ENCODE measurements at regions not wholly inside any gene's neighbourhood (a gene's known extent, or its start where the extent isn't known, plus 50 kb on each side); places are given as distances from the start of the nearest gene placed in this dataset.

DNA sequence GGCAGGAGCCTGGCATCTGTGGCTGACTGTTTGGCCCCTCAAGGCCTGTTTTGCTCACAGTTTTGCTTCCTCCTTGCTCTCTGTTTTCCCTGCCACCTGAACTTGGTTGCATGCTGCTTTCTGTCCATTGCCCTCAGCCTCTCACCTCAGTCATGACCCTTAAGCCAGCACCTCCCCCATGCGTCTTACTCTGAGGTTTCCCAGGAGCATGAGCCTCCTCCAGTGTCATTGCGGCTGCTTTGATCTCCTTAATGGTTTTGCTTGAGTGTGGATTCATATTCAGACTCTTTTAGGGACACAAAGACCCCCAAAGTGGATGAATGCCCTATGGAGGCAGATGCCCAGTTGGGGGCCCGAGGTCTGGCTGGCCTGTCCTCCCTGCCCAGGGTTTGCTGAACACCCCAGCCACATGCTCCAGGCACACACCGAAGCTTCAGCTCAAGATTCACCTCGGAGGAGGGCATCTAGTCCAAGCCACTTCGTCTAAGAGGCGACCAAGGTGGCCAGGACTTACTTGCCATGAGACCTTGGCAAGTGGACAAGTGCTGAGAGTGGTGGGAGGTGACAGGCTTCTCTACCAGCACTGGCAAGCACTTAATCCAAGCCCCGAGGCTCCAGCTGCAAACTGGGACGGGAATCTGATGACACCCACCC, 95.4 kb upstream of the DIO3 start:
- DNase-seq (ENCODE audit: insufficient read length, low spot score) (no peak), FAIRE-seq (no peak)
- TF ChIP-seq POLR2A (IDR thresholded peaks at IDR 0.05; ENCODE audit: low read depth, low read length) = no peak

DNA sequence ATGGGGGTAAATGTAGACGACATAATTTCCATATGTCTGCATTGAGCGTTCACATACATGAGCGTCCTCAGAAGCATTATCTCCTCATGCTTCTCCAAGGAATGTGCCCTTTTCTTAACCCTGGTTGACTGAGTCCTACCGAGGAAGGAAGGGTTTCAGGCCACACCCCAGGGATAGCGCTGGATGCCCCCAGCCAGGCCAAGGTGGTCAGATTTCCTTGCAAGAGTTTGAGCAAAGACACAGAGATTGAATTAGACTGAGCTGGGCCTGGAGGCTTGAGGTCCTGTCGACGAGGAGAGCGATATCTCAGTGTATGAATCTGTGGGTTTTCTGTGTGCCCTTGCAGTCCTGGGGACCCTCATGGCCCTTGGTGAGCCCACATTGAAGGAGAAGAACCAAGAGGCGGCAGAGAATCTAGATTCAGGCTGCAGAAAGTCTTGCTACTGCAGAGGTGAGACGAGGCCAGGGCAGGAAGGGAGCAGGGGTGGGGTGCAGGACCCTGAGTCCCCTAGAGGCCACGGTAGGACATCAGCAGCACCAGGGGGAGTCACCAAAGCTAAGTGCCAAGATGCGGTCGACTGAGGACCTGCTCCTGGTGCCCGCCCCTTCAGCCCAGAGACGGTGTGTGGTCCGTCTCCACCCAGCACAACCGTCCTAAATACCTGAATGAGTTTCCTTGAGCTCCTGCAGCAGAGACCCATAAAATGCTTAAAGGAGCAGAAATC, 94.7 kb upstream of the DIO3 start:
- no peak for TF ChIP-seq POLR2A (IDR thresholded peaks at IDR 0.05; ENCODE audit: low read depth, low read length)
- FAIRE-seq = no peak

DNA sequence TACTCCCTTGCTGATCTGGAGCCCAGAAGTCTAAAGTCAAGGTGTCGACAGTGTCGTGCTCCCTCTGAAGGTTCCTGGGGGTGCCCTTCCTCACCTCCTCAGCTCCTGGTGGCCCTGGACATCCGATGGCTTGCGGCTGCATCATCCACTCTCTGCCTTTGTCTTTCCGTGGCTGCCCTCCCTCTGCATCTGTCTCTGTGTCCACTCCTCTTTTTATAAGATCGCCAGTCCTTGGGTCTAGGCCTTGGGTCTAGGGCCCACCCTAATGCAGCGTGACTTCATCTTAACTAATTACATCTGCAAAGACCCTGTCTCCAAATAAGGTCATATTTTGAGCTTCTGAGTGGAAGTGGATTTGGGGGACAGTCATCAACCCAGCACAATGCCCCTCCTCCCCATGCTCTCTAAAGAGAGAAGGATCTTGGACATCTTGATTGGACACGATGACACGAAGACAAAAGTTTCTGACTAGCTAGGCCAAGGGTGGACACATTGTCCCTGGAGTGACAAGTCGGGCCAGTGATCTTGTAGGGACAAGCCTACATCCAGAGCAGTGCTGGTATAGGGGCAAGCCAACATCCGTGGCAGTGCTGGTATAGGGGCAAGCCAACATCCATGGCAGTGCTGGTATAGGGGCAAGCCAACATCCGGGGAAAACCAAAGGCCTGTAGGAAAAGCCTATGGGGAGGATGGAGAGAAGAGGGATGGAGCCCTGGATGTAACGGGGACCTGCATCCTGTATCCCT, 93.9 kb upstream of the DIO3 start:
- TF ChIP-seq POLR2A (IDR thresholded peaks at IDR 0.05; ENCODE audit: low read depth, low read length) = no peak
- FAIRE-seq = no peak
- DNase-seq (ENCODE audit: insufficient read length, low spot score) = no peak

More for the DNA sequence above, 94.7 kb upstream of the DIO3 start:
- no peak for DNase-seq (ENCODE audit: insufficient read length, low spot score)

DNA sequence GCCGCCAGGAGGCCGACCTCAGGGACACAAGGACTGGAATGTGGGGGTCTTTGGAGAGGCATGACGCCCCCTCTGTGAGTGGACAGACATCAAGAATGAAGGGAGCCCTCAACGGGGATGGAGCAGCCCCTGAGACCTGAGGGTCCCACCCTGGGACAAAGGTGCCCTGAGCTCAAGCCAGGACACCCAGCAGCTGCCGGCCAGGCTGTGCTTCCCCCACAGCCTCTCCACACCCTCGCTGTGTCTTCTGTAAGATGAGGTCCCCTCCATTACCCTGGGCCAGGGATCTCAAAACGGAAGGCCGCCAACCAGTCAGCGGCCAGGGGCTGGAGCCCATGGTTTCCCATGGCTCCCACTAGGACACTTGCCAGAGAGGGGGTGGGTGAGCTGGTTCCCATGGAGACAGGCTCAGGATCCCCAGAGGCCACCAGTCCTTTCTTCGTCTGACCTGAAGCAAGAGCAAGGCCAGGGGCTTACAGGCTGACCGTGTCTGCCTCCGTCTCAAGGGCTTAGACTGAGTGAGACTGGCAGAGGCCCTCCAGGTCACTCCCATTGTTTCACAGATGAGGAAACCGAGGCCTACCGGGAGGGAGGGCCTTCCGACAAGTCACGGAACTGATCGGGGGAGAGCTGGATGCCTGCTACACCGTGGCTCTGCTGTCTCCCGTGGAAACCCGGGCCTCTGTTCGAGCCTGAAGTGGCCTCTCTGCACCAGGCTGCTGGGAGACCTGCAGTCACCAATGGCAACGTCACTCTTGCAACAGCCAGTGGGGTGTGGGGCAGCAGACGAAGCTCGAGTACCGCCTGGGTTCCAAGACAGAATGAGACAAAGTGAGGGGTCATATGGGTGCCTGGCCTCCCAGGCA, 91.7 kb upstream of the DIO3 start:
- no peak for TF ChIP-seq POLR2A (IDR thresholded peaks at IDR 0.05; ENCODE audit: low read depth, low read length)
- DNase-seq (ENCODE audit: insufficient read length, low spot score) (no peak), FAIRE-seq (no peak)

DNA sequence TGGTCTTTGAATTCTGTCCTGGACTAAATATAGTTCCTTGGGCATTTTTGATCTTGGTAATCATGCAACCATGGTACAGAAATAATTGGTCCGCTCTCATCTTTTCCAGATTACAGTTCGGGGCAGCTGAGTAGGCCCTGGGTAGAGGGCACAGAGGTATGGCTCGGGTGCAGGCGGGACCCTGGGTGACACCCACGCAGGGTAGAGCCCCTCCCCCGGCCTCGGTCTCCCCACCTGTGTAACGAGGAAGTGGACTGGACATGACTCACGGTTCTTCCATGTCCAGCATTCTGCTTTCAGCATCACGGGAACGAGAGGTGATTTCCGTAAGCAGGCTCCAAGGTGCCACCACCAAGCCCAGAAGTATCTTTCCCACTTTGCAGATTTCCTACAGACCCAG, 91.0 kb upstream of the DIO3 start:
- no peak for TF ChIP-seq POLR2A (IDR thresholded peaks at IDR 0.05; ENCODE audit: low read depth, low read length)
- DNase-seq (ENCODE audit: insufficient read length, low spot score) (no peak), FAIRE-seq (no peak)

DNA sequence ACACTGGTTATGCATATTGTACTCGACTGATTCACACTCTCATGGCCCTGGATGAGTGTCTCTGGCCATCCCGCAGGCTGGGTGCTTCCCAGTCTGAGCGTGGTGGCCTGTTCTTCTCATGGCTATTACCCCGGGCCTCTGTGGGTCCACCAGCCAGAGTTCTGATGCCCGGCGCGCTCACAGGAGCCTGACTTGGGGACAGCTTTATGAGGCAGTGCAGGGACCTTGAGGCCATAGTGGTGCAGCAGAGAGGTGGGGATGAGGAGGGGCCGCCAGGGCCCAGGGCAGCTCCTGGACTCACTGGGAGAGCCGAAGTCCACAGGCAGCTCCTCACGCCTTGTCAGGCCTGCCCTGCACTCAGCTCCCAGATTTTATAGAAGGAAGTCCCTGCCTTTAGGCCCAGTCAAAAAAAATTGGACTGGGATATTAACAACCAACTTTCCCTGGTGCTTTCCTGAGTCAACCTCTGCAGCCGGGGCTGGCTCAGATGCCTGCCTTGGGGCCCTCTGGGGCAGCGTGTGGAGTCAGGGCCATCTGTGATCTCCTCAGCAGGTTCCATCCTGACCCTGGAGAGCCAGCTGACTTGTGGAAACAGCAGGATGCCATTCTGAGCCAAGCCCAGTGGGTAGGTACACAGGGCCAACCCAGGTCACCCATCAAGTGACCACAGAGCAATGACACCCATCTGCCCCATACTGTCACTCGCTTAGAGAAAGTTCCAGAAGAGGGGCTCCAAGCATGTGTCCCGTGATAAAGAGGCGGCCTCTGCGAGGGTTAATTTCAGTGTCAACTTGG, 89.4 kb upstream of the DIO3 start:
- FAIRE-seq (no peak), DNase-seq (ENCODE audit: insufficient read length, low spot score) (no peak)
- no peak for TF ChIP-seq POLR2A (IDR thresholded peaks at IDR 0.05; ENCODE audit: low read depth, low read length)

DNA sequence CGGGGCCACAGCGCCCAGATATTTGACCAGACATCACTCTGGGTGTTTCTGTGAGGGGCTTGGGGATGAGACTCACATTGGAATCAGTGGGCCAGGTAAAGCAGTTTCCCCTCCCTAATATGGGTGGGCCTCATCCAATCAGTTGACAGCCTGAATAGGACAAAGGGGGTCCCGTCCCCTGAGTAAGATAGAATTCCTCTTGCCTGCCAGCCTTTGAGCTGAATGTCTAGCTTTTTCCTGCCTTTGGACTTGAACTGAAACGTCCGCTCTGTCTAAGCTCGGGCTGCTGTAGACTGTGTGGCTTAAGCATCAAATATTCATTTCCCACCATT, 88.8 kb upstream of the DIO3 start:
- FAIRE-seq (no peak), DNase-seq (ENCODE audit: insufficient read length, low spot score) (no peak)
- TF ChIP-seq POLR2A (IDR thresholded peaks at IDR 0.05; ENCODE audit: low read depth, low read length) = no peak

DNA sequence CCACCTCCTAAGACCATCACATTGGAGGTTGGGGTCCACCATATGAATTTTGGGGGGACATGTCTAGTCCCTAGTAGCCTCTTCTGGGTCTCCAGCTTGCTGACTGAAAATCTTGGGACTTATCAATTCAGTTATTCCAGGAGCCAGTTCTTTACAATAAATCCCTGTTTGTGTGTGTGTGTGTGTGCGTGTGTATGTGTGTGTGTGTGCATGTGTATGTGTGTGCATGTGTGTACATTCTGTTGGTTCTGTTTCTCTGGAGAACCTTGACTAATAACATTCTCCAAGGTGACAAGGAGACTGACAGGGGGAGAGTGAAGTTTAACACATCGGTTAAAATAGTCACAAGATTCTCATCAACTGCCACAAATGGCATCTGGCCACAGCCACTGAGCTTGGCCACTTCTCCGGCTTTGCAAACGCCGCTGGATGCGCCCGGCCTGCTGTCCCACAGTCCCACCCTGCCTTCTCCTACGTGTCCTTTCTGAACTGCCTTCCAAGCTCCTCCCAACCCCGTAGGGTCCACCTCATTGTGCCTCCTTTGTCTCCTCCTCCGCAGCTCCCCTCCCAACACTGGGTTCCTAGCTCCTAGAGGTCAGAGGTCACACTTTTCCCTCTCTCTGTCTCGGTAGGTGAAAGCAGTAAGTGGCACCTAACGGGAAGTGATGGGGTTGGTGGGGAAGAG, 88.1 kb upstream of the DIO3 start:
- no peak for TF ChIP-seq POLR2A (IDR thresholded peaks at IDR 0.05; ENCODE audit: low read depth, low read length)
- no peak for FAIRE-seq
- DNase-seq (ENCODE audit: insufficient read length, low spot score) = no peak

DNA sequence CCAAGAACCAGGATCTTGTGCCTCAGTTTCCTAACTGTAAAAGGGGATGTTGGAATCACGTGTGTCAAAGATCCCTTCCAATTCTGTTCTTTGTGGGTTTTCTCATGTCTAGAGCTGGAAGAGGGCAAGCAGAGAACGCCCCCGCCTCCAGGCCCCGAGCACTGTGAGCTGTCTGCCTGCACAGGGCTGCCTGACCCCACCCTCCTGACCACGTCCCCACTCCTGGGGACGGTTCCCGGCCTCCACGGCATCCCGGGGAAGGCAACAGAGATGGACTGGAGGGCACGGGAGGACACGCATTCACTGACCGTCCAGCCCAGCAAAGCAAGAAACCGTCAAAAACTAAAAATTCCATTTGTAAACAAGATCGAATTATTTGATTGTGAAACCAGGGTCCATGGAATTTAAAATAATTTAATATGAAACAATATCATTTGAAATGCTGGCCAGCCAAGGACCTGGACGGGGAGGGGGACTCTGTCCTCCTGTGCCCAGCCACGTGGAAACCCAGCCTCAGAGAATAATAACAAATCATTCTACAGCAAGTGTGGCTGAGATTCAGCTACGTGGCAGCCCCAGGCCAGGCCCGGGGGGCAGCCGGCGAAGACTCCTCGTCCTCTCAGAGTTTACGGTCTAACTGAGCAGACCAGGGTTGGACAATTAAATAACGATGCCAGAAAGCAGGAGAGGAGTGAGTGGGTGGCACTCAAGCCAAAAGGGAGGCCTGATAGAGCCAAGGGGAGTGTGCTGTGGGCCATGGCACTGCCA, 87.3 kb upstream of the DIO3 start:
- DNase-seq (ENCODE audit: insufficient read length, low spot score) = no peak
- TF ChIP-seq POLR2A (IDR thresholded peaks at IDR 0.05; ENCODE audit: low read depth, low read length) = no peak
- FAIRE-seq = no peak

DNA sequence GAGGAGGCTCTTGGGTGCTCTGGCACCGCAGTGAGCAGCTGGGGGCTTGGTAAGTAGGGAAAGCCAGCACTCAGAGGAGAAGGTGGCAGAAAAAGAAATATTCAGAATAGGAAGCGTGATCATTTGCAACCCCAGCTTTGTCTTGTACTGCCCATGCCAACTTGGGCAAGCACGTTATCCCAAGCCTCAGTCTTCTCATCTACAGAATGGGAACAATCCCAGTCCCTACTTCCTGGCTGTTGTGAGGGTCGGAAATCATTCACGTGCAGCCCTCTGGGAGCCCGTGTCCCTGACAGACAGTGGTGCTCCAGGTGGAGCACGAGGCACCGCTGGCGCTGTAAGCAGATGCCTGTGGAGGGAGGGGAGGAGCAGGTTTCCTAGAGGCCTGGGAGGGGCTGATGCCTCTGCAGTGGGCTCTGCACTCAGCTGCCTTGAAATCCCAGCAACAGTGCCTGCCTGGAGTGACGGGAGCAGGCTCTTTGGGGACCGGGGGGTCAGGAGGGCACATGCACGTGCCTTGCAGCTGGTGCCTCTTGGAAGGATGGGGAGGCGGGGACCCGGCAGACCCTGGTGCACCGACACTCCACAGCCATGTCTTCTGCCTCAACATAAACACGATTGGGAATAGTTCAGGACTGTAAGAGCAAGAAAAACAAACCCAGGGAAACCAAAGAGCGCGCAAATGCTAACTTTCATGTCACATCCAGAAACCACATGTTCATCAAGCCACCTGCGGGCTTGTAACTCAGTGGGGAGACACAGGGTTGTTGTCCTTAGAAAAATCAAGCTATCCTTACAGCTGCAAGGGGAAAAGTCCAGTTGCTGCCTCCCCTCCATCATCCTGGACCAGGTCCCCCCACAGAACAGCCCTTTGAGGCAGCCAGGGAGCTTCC, 86.5 kb upstream of the DIO3 start:
- TF ChIP-seq POLR2A (IDR thresholded peaks at IDR 0.05; ENCODE audit: low read depth, low read length) = no peak
- no peak for FAIRE-seq
- DNase-seq (ENCODE audit: insufficient read length, low spot score) = no peak
